Adrenal gland (tissue), 5 donors: ENCODE measurements at regions not wholly inside any gene's neighbourhood (a gene's known extent, or its start where the extent isn't known, plus 50 kb on each side); places are given as distances from the start of the nearest gene placed in this dataset.

Experiments
- CTCF ChIP-seq, 6 experiments: fragments of 450-650 bp in 4 of 6; fragments of 200-600 bp in 2 of 6; sonication (generic) in 1 of 6; IDR thresholded peaks; 1 replicate in 5 of 6; 2 replicates in 1 of 6; pipeline versions ENCODE4 v1.5.1 to v1.8.0; 2016 to 2021; ENCODE audit warnings: antibody characterized with exemption in 6 of 6, mild to moderate bottlenecking in 2 of 6, moderate library complexity in 1 of 6
- POLR2A ChIP-seq, 2 donors: fragments of 450-650 bp; IDR thresholded peaks; one replicate each; pipeline ENCODE4 v1.6.1; 2017; ENCODE audit warnings: antibody characterized with exemption in 2 of 2, mild to moderate bottlenecking in 2 of 2, moderate library complexity in 1 of 2
- donor health status: DM: no; HTN: no; CAD: no.

GRCh38 chr7:16317406-16317805, 103.9 kb downstream of the CRPPA start:
- TF ChIP-seq POLR2A (IDR thresholded peaks at IDR 0.05) (no peak), CTCF (IDR thresholded peaks at IDR 0.05) (no peak)
